Tibial nerve (tissue), 4 donors: ENCODE measurements at regions not wholly inside any gene's neighbourhood (a gene's known extent, or its start where the extent isn't known, plus 50 kb on each side); places are given as distances from the start of the nearest gene placed in this dataset.

Experiments
- DNase-seq, 2 donors: peaks; one replicate each; pipeline ENCODE4 v3.0.0-alpha.2; 2019; ENCODE audit warnings: low spot score in 2 of 2
- H3K27ac ChIP-seq, 4 donors: fragments of 200-600 bp; sonication (generic) in 3 of 4; one replicate each; pipeline ENCODE4 v1.5.1; 2017 to 2019; ENCODE audit warnings: mild to moderate bottlenecking in 1 of 4
- H3K27me3 ChIP-seq, 2 donors: fragments of 200-600 bp; sonication (generic) in 1 of 2; one replicate each; pipeline versions ENCODE4 v1.5.1 to v1.6.0; 2017 to 2019
- H3K36me3 ChIP-seq, 3 donors: fragments of 200-600 bp; sonication (generic); one replicate each; pipeline ENCODE4 v1.5.1; 2018 to 2019
- H3K4me1 ChIP-seq, 4 donors: fragments of 200-600 bp; sonication (generic) in 3 of 4; one replicate each; pipeline ENCODE4 v1.5.1; 2017 to 2019
- H3K4me3 ChIP-seq, 4 donors: fragments of 200-600 bp; sonication (generic) in 3 of 4; one replicate each; pipeline ENCODE4 v1.5.1; 2017 to 2019; ENCODE audit warnings: mild to moderate bottlenecking in 1 of 4, moderate library complexity in 1 of 4
- H3K9me3 ChIP-seq, 4 donors: fragments of 200-600 bp; sonication (generic) in 3 of 4; one replicate each; pipeline ENCODE4 v1.5.1; 2017 to 2019
- CTCF ChIP-seq, 5 experiments: fragments of 200-600 bp in 3 of 5; fragments of 450-650 bp in 2 of 5; sonication (generic) in 3 of 5; IDR thresholded peaks; one replicate each; pipeline ENCODE4 v1.5.1; 2016 to 2019; ENCODE audit warnings: antibody characterized with exemption in 5 of 5, mild to moderate bottlenecking in 3 of 5, moderate library complexity in 2 of 5
- EP300 ChIP-seq, 2 donors: sonication (generic); formaldehyde crosslinking; IDR thresholded peaks; one replicate each; pipeline ENCODE4 v1.6.1; 2017; ENCODE audit warnings: antibody characterized with exemption in 2 of 2, mild to moderate bottlenecking in 1 of 2
- POLR2A ChIP-seq, 2 donors: fragments of 450-650 bp; IDR thresholded peaks; one replicate each; pipeline ENCODE4 v1.6.1; 2017; ENCODE audit warnings: antibody characterized with exemption in 2 of 2, mild to moderate bottlenecking in 2 of 2, moderate library complexity in 2 of 2
- WGBS, 2 donors: methylation state at CpG; one replicate each; pipeline ENCODE4 v1.1.5; 2018; 5-methylcytosine and 5-hydroxymethylcytosine counted together

GRCh38 chr2:83602753-83603152 is 856.3 kb downstream of the SUCLG1 start:
- TF ChIP-seq CTCF (IDR thresholded peaks at IDR 0.05) (no peak), POLR2A (IDR thresholded peaks at IDR 0.05) (no peak), EP300 (IDR thresholded peaks at IDR 0.05) (no peak)
- 99% methylated on average over 6 of the region's 6 CpGs for WGBS, 2 donors
- H3K9me3 ChIP-seq, result peaks cover 0 to 6% (median 0%) of the 10 kb centered on the region in 4 donors
- no peak overlapping the region for H3K4me3 ChIP-seq
- no peak overlapping the region for H3K27ac ChIP-seq
- no peaks in the 10 kb centered on the region for H3K36me3 ChIP-seq
- DNase-seq, result no peak
- H3K27me3 ChIP-seq, result no peaks in the 10 kb centered on the region
- no peaks in the 10 kb centered on the region for H3K4me1 ChIP-seq

- no peaks in the 10 kb centered on the region for H3K4me1 ChIP-seq
- no peak for DNase-seq
- no peak overlapping the region for H3K27ac ChIP-seq
- TF ChIP-seq POLR2A (IDR thresholded peaks at IDR 0.05), result no peak
- TF ChIP-seq CTCF (IDR thresholded peaks at IDR 0.05), result no peak
- TF ChIP-seq EP300 (IDR thresholded peaks at IDR 0.05), result no peak
- no peaks in the 10 kb centered on the region for H3K36me3 ChIP-seq
- no peak overlapping the region for H3K4me3 ChIP-seq
- H3K27me3 ChIP-seq, result no peaks in the 10 kb centered on the region
- peaks cover 0 to 6% (median 0%) of the 10 kb centered on the region in 4 donors for H3K9me3 ChIP-seq
- WGBS, 2 donors, result 44 to 82% methylated on average over 1 of the region's 1 CpG
Observed at GRCh38 chr2:83596592-83597282, 862.3 kb downstream of the SUCLG1 start.

GRCh38 chr2:83595926-83596325 is 863.2 kb downstream of the SUCLG1 start:
- Histone ChIP-seq H3K27ac (no peak overlapping the region), H3K9me3 (peaks cover 0 to 6% (median 0%) of the 10 kb centered on the region in 4 donors), H3K36me3 (no peaks in the 10 kb centered on the region), H3K27me3 (no peaks in the 10 kb centered on the region), H3K4me1 (no peaks in the 10 kb centered on the region), H3K4me3 (no peak overlapping the region)
- no peak for DNase-seq
- 45 to 55% methylated on average over 3 of the region's 3 CpGs for WGBS, 2 donors
- TF ChIP-seq CTCF (IDR thresholded peaks at IDR 0.05) (no peak), POLR2A (IDR thresholded peaks at IDR 0.05) (no peak), EP300 (IDR thresholded peaks at IDR 0.05) (no peak)

- no peak for DNase-seq
- no peak overlapping the region for H3K4me3 ChIP-seq
- no peak overlapping the region for H3K27ac ChIP-seq
- H3K9me3 ChIP-seq, result peaks cover 0 to 6% (median 0%) of the 10 kb centered on the region in 4 donors
- no peaks in the 10 kb centered on the region for H3K4me1 ChIP-seq
- TF ChIP-seq EP300 (IDR thresholded peaks at IDR 0.05) (no peak), POLR2A (IDR thresholded peaks at IDR 0.05) (no peak), CTCF (IDR thresholded peaks at IDR 0.05) (no peak)
- WGBS, 2 donors, result 55 to 60% methylated on average over 2 of the region's 2 CpGs
- H3K27me3 ChIP-seq, result no peaks in the 10 kb centered on the region
- no peaks in the 10 kb centered on the region for H3K36me3 ChIP-seq
Observed at GRCh38 chr2:83595121-83595690, 863.9 kb downstream of the SUCLG1 start.
